GM12878 (cell line): ENCODE measurements at regions not wholly inside any gene's neighbourhood (a gene's known extent, or its start where the extent isn't known, plus 50 kb on each side); places are given as distances from the start of the nearest gene placed in this dataset.

Experiments used
- ATAC-seq: fragments of 200-7000 bp; cut with Tn5 transposase; 3 replicates; pipeline ENCODE4 v1.9.1; 2020; ENCODE audit warnings: mild to moderate bottlenecking, moderate library complexity
- BruUV-seq: library from RNA; stranded (reverse); fragments of 400-500 nt; replicated peaks from 2 replicates; lab custom pipeline; 2021; lab: Mats Ljungman, UMichigan
- CTCF ChIA-PET: fragments of 300-600 bp; sonication (Branson Sonifier 250); formaldehyde crosslinking; extraction: SDS; loops from one replicate; lab custom pipeline; 2021; ENCODE audit warnings: inconsistent platforms; lab: Yijun Ruan, JAX
- POLR2A ChIA-PET: fragments of 350-600 bp; formaldehyde crosslinking; extraction: SDS; loops from one replicate; lab custom pipeline; 2021; ENCODE audit warnings: inconsistent platforms; lab: Charles Lee
- RAD21 ChIA-PET: fragments of 300-600 bp; sonication (Branson Sonifier 250); formaldehyde crosslinking; loops from one replicate; lab custom pipeline; 2023; ENCODE audit warnings: antibody characterized with exemption; ENCODE audit not compliant: unreplicated experiment; lab: Charles Lee
- SMC1A ChIA-PET: fragments of 300-600 bp; sonication (Branson Sonifier 250); formaldehyde crosslinking; loops from one replicate; lab custom pipeline; 2023; ENCODE audit not compliant: unreplicated experiment, uncharacterized antibody; lab: Charles Lee
- DNase-seq: peaks from one replicate; pipeline ENCODE4 v3.0.0-alpha.2; 2011; ENCODE audit warnings: low read depth, low spot score
- FAIRE-seq: peaks from 3 replicates; lab custom pipeline; 2011; peaks lifted over from hg19 to GRCh38; lab: Jason Lieb, UNC
- H2AFZ ChIP-seq: 2 replicates; pipeline ENCODE4 v1.6.0; 2011; ENCODE audit warnings: low read depth, low read length, control low read depth; ENCODE audit not compliant: control insufficient read depth
- H3K27ac ChIP-seq: 2 replicates; pipeline ENCODE4 v1.5.1; 2011; ENCODE audit warnings: control low read depth; ENCODE audit not compliant: control insufficient read depth, insufficient read depth
- H3K27me3 ChIP-seq, 2 experiments: replicated peaks in 1 of 2; 2 replicates each; pipeline versions ENCODE4 v1.6.0 to v1.6.1; 2011; ENCODE audit warnings: low read length in 1 of 2; ENCODE audit not compliant: control insufficient read depth in 2 of 2, insufficient read depth in 2 of 2
- H3K36me3 ChIP-seq, 2 experiments: 2 replicates each; pipeline ENCODE4 v1.5.1; 2011; ENCODE audit warnings: low read length in 1 of 2; ENCODE audit not compliant: control insufficient read depth in 2 of 2, insufficient read depth in 2 of 2
- H3K4me1 ChIP-seq: 2 replicates; pipeline ENCODE4 v1.6.1; 2011; ENCODE audit warnings: mild to moderate bottlenecking, low read length, moderate library complexity, mixed read lengths; ENCODE audit not compliant: control insufficient read depth, insufficient read depth
- H3K4me2 ChIP-seq: 2 replicates; pipeline ENCODE4 v1.6.0; 2011; ENCODE audit warnings: control low read depth; ENCODE audit not compliant: control insufficient read depth, insufficient read depth
- H3K4me3 ChIP-seq: fragments of 200-600 bp; sonication (generic); 2 replicates; pipeline ENCODE4 v1.5.1; 2016
- H3K79me2 ChIP-seq: 2 replicates; pipeline ENCODE4 v1.6.0; 2011; ENCODE audit warnings: low read length; ENCODE audit not compliant: control insufficient read depth, insufficient read depth
- H3K9ac ChIP-seq: 2 replicates; pipeline ENCODE4 v1.8.0; 2011; ENCODE audit warnings: low read length, control low read depth, mixed read lengths; ENCODE audit not compliant: control insufficient read depth, insufficient read depth
- H3K9me3 ChIP-seq: replicated peaks from 3 replicates; pipeline ENCODE4 v1.5.1; 2011; ENCODE audit warnings: mild to moderate bottlenecking, low read length; ENCODE audit not compliant: control insufficient read depth, insufficient read depth
- H4K20me1 ChIP-seq: 2 replicates; pipeline ENCODE4 v1.6.0; 2011; ENCODE audit not compliant: control insufficient read depth, insufficient read depth
- BMI1 ChIP-seq: fragments of 450-650 bp; IDR thresholded peaks from 2 replicates; pipeline ENCODE4 v1.6.1; 2016; ENCODE audit warnings: mild to moderate bottlenecking, moderate library complexity, borderline replicate concordance
- CBX5 ChIP-seq: sonication (generic); IDR thresholded peaks from 2 replicates; pipeline ENCODE4 v1.6.1; 2016; ENCODE audit warnings: low read depth, moderate library complexity, mild to moderate bottlenecking, inconsistent platforms
- CREB1 ChIP-seq: IDR thresholded peaks from 2 replicates; pipeline ENCODE4 v1.6.1; 2012; ENCODE audit warnings: low read depth, mild to moderate bottlenecking, inconsistent platforms
- ETV6 ChIP-seq, 2 experiments: fragments of 450-650 bp in 1 of 2; IDR thresholded peaks in 1 of 2; conservative IDR thresholded peaks in 1 of 2; 2 replicates each; pipeline ENCODE4 v1.6.1; 2014; ENCODE audit warnings: antibody characterized with exemption in 1 of 2, borderline replicate concordance in 1 of 2, low read depth in 1 of 2, mild to moderate bottlenecking in 1 of 2, moderate library complexity in 1 of 2
- EZH2 ChIP-seq: IDR thresholded peaks from 2 replicates; pipeline ENCODE4 v1.6.1; 2012; ENCODE audit warnings: low read depth, mild to moderate bottlenecking, control low read depth, inconsistent platforms, low read length, borderline replicate concordance; ENCODE audit not compliant: control insufficient read depth
- KAT2A ChIP-seq: conservative IDR thresholded peaks from 2 replicates; pipeline ENCODE4 v1.6.1; 2011; ENCODE audit warnings: low read depth, low read length; ENCODE audit not compliant: control insufficient read depth
- MXI1 ChIP-seq: fragments of 150-350 bp; IDR thresholded peaks from 2 replicates; pipeline ENCODE4 v1.6.1; 2011; ENCODE audit warnings: low read depth, mild to moderate bottlenecking, inconsistent platforms, low read length, improper control_type of control experiment
- NBN ChIP-seq: fragments of 450-650 bp; IDR thresholded peaks from 2 replicates; pipeline ENCODE4 v1.6.1; 2016
- NFYA ChIP-seq: IDR thresholded peaks from 2 replicates; pipeline ENCODE4 v1.6.1; 2011; ENCODE audit warnings: low read depth, mild to moderate bottlenecking, low read length, improper control_type of control experiment, borderline replicate concordance
- POLR2AphosphoS5 ChIP-seq: IDR thresholded peaks from 2 replicates; pipeline ENCODE4 v1.6.1; 2011; ENCODE audit warnings: mild to moderate bottlenecking, low read length, inconsistent platforms
- SMC3 ChIP-seq: IDR thresholded peaks from 2 replicates; pipeline ENCODE4 v1.6.1; 2011; ENCODE audit warnings: low read length, improper control_type of control experiment, borderline replicate concordance
- YY1 ChIP-seq: IDR thresholded peaks from 2 replicates; pipeline ENCODE4 v1.6.1; 2011; ENCODE audit warnings: low read depth, mild to moderate bottlenecking, low read length
- ZNF384 ChIP-seq: IDR thresholded peaks from 2 replicates; pipeline ENCODE4 v1.6.1; 2012; ENCODE audit warnings: low read depth, mild to moderate bottlenecking, low read length, improper control_type of control experiment, borderline replicate concordance
- WGBS: methylation state at CpG from one replicate; pipeline ENCODE4 v1.1.6; 2016; ENCODE audit warnings: low lambda C conversion rate; ENCODE audit not compliant: insufficient replicate concordance, insufficient coverage; ENCODE audit errors: missing lambda C conversion rate; 5-methylcytosine and 5-hydroxymethylcytosine counted together
- in situ Hi-C: fragments of 300-500 bp; cut with MboI; formaldehyde crosslinking; loops from 9 replicates; pipeline ENCODE4 v1.14.3; 2018; ENCODE audit warnings: mixed read lengths
- intact Hi-C: fragments of 100-400 bp; cut with micrococcal nuclease; formaldehyde crosslinking; loops from one replicate; pipeline ENCODE4 v1.14.2; 2022; ENCODE audit not compliant: unreplicated experiment
- TF ChIP-seq, protein P1 (sequence below): fragments of 450-650 bp; IDR thresholded peaks from 2 replicates; pipeline ENCODE4 v1.6.1; 2017; ENCODE audit warnings: mild to moderate bottlenecking
- TF ChIP-seq, protein P2 (sequence below): fragments of 450-650 bp; IDR thresholded peaks from 2 replicates; pipeline ENCODE4 v1.6.1; 2017; ENCODE audit warnings: low read depth, mild to moderate bottlenecking, moderate library complexity
- TF ChIP-seq, protein P3 (sequence below): IDR thresholded peaks from 2 replicates; pipeline ENCODE4 v1.6.1; 2012; ENCODE audit warnings: improper control_type of control experiment, low read depth, low read length; ENCODE audit not compliant: insufficient replicate concordance

DNA sequence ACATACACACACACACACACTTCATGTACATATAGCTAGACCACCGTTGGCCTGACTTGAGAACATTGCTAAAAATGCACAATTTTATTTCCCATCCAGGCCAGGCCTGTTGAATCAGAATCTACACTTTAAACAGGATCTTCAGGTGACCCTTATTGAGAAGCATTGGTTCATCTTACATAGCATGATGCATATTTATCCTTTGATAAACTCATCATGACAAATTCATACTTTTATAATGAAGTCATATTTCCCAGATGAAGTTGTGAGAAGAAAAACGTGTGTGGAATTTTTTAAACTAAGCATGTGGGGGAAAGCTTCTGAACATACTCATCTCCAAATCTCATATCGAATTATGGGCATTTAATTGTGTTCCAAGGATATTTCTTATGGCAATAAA, 877.7 kb downstream of the MRPL39 start:
- ChIA-PET RAD21 (no interaction called here), CTCF (interaction anchor here (0.7 kb wide), 1 partner anchor 70 kb away, joined by 3 read pairs; no protein-coding TSS in a partner anchor), SMC1A (no interaction called here), POLR2A (no interaction called here)
- ATAC-seq (no peak), FAIRE-seq (no peak), DNase-seq (no peak)
- Histone ChIP-seq H3K9me3 (no peaks in the 10 kb centered on the region), H4K20me1 (no peaks in the 10 kb centered on the region), H2AFZ (no peak overlapping the region), H3K36me3 (no peaks in the 10 kb centered on the region), H3K4me3 (no peak overlapping the region), H3K27ac (no peak overlapping the region), H3K27me3 (no peaks in the 10 kb centered on the region), H3K4me2 (no peak overlapping the region), H3K4me1 (no peaks in the 10 kb centered on the region), H3K79me2 (no peaks in the 10 kb centered on the region), H3K9ac (no peak overlapping the region)
- intact Hi-C loops (no loop called here), in situ Hi-C loops (no loop called here)
- WGBS, result 0% methylated on average over 3 of the region's 3 CpGs
- BruUV-seq, result no TSS peak
- TF ChIP-seq EZH2, result no peak
- TF ChIP-seq, protein P1, sequence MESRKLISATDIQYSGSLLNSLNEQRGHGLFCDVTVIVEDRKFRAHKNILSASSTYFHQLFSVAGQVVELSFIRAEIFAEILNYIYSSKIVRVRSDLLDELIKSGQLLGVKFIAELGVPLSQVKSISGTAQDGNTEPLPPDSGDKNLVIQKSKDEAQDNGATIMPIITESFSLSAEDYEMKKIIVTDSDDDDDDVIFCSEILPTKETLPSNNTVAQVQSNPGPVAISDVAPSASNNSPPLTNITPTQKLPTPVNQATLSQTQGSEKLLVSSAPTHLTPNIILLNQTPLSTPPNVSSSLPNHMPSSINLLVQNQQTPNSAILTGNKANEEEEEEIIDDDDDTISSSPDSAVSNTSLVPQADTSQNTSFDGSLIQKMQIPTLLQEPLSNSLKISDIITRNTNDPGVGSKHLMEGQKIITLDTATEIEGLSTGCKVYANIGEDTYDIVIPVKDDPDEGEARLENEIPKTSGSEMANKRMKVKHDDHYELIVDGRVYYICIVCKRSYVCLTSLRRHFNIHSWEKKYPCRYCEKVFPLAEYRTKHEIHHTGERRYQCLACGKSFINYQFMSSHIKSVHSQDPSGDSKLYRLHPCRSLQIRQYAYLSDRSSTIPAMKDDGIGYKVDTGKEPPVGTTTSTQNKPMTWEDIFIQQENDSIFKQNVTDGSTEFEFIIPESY, result no peak
- TF ChIP-seq CREB1, result no peak
- TF ChIP-seq YY1, result no peak
- no peak for TF ChIP-seq NBN
- TF ChIP-seq POLR2AphosphoS5, result no peak
- TF ChIP-seq, protein P2, sequence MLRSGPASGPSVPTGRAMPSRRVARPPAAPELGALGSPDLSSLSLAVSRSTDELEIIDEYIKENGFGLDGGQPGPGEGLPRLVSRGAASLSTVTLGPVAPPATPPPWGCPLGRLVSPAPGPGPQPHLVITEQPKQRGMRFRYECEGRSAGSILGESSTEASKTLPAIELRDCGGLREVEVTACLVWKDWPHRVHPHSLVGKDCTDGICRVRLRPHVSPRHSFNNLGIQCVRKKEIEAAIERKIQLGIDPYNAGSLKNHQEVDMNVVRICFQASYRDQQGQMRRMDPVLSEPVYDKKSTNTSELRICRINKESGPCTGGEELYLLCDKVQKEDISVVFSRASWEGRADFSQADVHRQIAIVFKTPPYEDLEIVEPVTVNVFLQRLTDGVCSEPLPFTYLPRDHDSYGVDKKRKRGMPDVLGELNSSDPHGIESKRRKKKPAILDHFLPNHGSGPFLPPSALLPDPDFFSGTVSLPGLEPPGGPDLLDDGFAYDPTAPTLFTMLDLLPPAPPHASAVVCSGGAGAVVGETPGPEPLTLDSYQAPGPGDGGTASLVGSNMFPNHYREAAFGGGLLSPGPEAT, result no peak
- no peak for TF ChIP-seq ZNF384
- no peak for TF ChIP-seq KAT2A
- no peak for TF ChIP-seq MXI1
- no peak for TF ChIP-seq CBX5
- no peak for TF ChIP-seq BMI1
- TF ChIP-seq, protein P3, sequence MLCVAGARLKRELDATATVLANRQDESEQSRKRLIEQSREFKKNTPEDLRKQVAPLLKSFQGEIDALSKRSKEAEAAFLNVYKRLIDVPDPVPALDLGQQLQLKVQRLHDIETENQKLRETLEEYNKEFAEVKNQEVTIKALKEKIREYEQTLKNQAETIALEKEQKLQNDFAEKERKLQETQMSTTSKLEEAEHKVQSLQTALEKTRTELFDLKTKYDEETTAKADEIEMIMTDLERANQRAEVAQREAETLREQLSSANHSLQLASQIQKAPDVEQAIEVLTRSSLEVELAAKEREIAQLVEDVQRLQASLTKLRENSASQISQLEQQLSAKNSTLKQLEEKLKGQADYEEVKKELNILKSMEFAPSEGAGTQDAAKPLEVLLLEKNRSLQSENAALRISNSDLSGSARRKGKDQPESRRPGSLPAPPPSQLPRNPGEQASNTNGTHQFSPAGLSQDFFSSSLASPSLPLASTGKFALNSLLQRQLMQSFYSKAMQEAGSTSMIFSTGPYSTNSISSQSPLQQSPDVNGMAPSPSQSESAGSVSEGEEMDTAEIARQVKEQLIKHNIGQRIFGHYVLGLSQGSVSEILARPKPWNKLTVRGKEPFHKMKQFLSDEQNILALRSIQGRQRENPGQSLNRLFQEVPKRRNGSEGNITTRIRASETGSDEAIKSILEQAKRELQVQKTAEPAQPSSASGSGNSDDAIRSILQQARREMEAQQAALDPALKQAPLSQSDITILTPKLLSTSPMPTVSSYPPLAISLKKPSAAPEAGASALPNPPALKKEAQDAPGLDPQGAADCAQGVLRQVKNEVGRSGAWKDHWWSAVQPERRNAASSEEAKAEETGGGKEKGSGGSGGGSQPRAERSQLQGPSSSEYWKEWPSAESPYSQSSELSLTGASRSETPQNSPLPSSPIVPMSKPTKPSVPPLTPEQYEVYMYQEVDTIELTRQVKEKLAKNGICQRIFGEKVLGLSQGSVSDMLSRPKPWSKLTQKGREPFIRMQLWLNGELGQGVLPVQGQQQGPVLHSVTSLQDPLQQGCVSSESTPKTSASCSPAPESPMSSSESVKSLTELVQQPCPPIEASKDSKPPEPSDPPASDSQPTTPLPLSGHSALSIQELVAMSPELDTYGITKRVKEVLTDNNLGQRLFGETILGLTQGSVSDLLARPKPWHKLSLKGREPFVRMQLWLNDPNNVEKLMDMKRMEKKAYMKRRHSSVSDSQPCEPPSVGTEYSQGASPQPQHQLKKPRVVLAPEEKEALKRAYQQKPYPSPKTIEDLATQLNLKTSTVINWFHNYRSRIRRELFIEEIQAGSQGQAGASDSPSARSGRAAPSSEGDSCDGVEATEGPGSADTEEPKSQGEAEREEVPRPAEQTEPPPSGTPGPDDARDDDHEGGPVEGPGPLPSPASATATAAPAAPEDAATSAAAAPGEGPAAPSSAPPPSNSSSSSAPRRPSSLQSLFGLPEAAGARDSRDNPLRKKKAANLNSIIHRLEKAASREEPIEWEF, result no peak
- no peak for TF ChIP-seq ETV6 (conservative IDR thresholded peaks at IDR 0.05 in 1 of 2, IDR thresholded peaks at IDR 0.05 in 1 of 2; ENCODE audit: borderline replicate concordance in 1 of 2, low read depth in 1 of 2)
- TF ChIP-seq SMC3, result no peak
- TF ChIP-seq NFYA, result no peak
